HG03575 (cell line): ENCODE measurements at regions not wholly inside any gene's neighbourhood (a gene's known extent, or its start where the extent isn't known, plus 50 kb on each side); places are given as distances from the start of the nearest gene placed in this dataset.

Experiments
- ATAC-seq: cut with Tn5 transposase; IDR thresholded peaks from one replicate; pipeline ENCODE4 v1.9.1; 2021; ENCODE audit not compliant: unreplicated experiment, insufficient number of reproducible peaks, low FRiP score; ENCODE audit errors: extremely low read depth

- no peak for ATAC-seq
Measured at GRCh38 chr2:7205151-7205830, 288.1 kb downstream of the RNF144A start.

DNA sequence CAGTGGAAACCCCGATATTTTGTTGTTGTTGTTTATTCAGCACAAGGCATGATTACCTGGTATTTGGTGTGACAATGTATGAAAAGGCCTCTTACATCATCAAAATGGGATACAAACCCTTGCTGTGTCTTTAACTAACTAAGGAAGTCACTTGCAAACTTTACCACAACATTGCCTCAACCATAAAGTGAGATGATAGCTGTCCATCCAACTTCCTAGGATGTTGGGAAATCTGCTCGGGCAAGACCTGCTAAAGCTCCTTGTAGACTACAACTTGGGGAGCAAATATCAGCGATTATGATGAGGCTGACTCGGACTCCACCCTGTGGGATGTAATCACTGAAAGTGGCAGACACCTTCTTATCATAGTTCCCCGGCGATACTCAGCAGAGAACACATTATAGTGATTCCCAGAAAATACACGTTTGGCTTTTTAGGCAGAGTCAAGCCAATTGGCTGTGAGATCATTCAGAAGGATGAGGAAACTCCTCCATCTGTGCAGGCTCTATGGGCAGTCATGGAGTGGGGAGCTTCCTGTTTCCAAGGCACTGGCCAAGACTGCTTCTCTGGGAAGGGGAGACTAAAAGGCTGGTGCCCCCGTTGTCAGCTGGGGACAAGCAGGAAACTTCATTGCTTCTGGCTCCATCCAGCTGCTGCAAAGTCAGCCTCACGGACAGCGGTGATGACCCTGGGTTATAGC lies 289.0 kb downstream of the RNF144A start:
- ATAC-seq, result no peak

GRCh38 chr2:7207631-7208030 lies 290.4 kb downstream of the RNF144A start:
- ATAC-seq, result no peak

- ATAC-seq, result no peak
Measured at GRCh38 chr2:7209757-7210555, 292.7 kb downstream of the RNF144A start.

DNA sequence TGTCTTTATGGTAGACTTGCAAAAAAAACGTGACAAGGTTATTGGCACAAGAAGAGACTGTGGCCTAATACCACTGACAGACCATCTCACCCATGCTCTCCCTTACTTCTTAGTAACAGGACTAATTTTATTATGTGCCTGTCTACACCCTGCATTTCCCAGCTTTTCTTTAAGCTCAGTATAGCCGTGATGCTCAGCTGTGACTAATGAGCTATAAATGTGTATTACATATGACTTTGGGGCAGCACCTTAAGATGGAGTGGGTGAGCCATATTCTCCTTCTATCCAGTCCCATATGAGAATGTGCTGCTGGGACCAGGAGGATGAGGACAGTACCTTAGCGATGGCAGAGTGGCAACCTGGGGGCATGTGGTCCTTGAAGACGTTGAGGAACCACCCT lies 293.5 kb downstream of the RNF144A start:
- no peak for ATAC-seq

- ATAC-seq, result no peak
Measured at GRCh38 chr2:7225848-7226247, 308.6 kb downstream of the RNF144A start.

DNA sequence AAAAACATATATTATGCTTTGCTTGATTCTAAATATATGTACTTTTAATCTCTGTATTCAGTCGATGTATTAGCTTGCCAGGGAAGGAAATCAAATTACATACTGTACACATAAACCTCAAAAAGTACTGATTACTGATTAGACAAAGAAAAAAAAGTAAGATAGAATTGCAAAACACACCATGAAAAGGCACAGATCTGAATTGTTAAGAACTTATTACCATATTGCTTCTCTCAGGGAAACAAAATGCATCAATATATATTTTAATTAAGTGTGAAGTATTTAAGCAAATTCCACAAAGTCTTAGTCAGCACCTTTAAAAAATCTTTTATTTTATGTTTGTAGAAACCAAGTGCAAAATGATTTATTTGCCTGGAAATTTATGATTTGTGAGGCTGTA lies 309.3 kb downstream of the RNF144A start:
- ATAC-seq, result no peak

GRCh38 chr2:7233126-7233525 lies 315.9 kb downstream of the RNF144A start:
- ATAC-seq, result no peak

DNA sequence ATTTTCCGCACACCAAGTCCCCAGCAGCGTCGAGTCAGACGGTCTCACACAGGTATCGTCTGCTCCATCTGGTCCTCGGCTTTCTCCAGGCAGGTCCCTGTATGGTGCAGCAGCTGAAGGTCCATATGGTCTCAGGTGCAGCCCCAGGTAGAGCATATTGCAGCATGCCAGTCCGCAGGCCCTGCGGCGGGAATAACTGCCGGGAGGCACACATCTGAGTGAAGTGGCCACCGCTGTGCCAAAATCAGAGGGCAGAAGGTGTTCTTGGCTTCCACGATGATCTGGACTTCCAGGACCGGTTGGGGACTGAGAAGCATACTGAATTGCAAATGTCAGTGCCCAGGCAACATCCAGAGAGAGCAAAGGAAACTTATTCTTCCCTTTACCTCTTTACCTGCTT lies 320.3 kb downstream of the RNF144A start:
- no peak for ATAC-seq

DNA sequence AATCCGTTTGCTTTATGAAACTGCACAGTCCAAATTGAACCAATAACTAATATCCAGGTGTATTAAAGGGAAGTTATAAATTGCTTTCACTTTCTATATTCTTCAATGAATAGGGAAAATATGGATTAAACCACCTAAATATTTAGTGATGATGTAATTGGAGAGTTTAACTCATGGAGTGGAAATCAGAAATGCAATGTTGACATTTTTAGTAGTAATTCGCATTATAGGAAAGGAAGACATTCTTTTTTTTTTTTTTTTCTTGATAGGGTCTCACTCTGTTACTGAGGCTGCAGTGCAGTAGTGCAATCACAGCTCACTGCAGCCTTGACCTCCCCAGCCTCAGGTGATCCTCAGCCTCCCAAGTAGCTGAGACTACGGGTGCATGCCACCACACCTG lies 321.9 kb downstream of the RNF144A start:
- no peak for ATAC-seq

GRCh38 chr2:7241041-7241745 lies 324.0 kb downstream of the RNF144A start:
- no peak for ATAC-seq

GRCh38 chr2:7242189-7242867 lies 325.1 kb downstream of the RNF144A start:
- ATAC-seq, result no peak

DNA sequence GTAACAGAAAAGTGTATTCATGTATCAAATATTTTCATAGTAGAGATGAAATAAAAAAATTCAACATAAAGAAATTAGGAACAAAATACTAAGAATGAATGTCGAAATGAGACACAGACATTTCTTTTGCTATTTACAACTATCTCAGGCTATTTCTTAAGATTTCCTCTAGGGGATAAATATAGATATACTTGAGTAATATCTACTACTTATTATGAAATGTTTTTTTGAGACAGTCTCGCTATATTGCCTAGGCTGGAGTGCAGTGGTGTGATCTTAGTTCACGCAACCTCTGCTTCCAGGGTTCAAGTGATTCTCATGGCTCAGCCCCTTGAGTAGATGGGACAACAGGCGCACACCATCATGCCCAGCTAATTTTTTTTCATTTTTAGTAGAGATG lies 326.1 kb downstream of the RNF144A start:
- ATAC-seq, result no peak

DNA sequence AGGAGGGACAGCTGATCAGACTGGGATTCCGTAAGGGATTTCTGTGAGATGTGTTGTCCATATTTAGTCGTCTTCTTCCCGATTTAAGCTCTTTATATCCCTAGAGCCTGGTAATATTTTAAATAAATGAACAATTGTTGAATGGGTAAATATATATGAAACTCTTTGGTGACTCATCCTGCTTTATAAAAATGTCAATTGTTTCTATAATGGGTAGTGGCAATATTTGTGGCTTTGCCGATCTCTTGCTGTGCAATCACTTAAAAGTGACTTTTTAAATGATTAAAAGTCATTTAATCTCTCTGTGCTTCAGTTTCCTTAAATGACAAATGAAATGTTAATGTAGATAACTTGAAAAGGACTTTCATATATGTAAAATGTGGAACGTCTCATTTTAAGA lies 339.2 kb downstream of the RNF144A start:
- ATAC-seq, result no peak

GRCh38 chr2:7262727-7263126 lies 345.5 kb downstream of the RNF144A start:
- ATAC-seq, result no peak

DNA sequence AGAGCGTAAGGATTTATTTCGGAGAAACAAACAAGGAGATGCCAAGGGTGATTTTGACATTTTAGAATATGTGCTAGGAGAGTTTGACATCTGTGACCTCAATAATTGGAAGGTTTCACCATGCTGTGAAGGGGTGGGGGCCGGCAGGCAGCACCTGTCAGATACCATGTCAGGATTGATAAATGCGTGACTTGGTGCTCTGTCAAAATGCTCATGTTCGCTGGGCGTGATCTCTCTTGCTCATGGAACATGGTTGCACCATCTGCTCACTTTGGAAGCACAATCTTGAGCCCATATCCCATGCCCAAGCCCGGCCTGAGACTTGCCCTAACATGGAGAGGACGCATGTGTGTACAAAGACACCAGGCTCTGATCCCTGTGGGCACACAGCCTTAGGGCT lies 347.6 kb downstream of the RNF144A start:
- ATAC-seq, result no peak

DNA sequence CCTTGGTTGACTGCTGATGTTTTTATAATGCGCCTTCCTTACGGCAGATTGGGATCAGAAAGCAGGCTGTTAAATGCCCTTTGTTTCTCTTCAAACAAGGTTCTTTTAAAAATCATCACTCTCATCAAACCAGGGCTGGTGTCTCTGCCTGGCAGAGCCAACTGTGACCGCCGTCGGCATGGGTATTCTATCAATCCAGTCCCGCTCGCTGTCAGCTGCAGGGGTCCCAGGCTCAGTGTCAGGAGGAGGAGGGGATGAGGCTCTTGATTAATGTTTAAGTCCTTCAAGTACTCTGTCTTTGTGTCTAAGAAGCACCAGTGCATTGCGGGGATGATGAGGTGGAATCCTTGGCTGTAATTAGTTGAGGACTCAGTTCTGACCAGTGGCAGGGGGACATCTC lies 348.1 kb downstream of the RNF144A start:
- no peak for ATAC-seq

DNA sequence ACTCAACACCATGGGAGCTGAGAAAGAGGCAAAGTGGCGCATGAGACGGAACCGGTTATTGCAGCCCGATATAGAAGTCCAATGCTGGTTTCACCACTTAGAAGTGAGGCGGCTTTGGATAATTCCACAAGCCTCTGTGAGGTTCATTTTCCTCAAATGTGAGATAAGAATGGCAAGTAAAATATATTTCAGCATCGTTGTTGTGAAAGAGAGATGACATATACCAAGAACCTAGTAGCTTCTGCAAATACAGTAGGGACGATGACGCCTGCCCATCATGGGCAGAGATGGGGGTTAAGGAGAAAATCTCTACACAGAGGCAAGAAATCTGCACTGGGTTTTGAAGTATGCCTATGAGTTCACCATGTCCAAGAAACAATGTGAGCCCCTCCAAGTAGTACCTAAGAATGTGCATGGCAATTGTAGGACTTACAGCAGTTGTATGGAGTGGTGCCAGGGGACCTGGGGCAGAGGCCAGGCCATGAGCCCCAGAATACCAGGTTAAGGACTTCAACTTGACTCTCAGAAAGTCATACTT lies 352.0 kb downstream of the RNF144A start:
- ATAC-seq, result no peak

- no peak for ATAC-seq
Measured at GRCh38 chr2:7270011-7270431, 352.8 kb downstream of the RNF144A start.
